SKM-1 (cell line): ENCODE measurements at regions not wholly inside any gene's neighbourhood (a gene's known extent, or its start where the extent isn't known, plus 50 kb on each side); places are given as distances from the start of the nearest gene placed in this dataset.
"Not testable (repeated sequence)": the region's sequence is repeated elsewhere in the genome, so short reads cannot be mapped to it uniquely, and the experiment has no call there.

Experiments used
- DNase-seq: peaks from one replicate; lab custom pipeline; 2025; ENCODE audit not compliant: unreplicated experiment; lab: John Stamatoyannopoulos, UW

- DNase-seq: no peak
Observed at GRCh38 chr5:98518754-98519153, 254.7 kb upstream of the RGMB start.

- peak; percentile 8 for DNase-seq
Observed at GRCh38 chr5:98519571-98519970, 253.9 kb upstream of the RGMB start.

DNA sequence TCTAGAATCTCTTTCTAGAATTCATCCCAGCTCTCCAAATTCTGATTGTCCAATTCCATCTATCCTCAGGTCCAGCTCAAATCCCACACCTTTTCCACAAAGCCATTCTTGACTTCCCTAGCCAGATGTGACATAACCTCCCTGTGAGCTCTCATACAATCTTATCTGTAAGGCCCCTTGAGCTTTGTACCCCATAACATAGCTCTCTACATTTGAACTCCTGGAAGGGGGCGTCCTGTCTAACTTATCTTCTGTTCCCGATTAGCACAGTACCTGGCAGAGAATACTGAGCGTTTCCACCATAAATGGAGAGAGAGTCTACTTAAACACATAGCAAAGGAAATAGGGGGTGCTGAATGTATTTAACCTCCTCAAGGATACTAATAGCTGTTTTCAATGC is 251.6 kb upstream of the RGMB start:
- DNase-seq: no peak

DNA sequence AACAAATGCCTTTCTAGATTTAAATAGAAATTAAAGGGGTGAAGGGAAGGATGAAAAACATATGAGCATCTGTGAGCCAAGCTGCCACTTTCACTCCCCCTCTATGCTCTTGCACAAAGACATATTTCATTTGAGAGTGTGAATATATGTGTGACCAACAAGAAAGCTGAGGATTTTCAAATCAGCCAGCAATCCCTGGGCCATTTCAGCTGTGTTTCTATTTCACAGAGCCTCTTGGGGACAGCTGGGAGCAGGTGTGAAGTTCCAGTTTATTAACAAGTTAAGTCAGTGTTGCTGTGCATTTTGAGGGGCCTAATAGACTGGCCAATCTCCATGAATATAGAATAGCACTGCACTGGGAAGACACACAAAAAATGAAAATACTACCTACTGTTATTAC is 248.7 kb upstream of the RGMB start:
- no peak for DNase-seq

GRCh38 chr5:98527846-98528245 is 245.6 kb upstream of the RGMB start:
- no peak for DNase-seq

- DNase-seq: no peak
Observed at GRCh38 chr5:98529321-98529720, 244.1 kb upstream of the RGMB start.

GRCh38 chr5:98530224-98530623 is 243.2 kb upstream of the RGMB start:
- DNase-seq: no peak

- DNase-seq: no peak
Observed at GRCh38 chr5:98535901-98536300, 237.6 kb upstream of the RGMB start.

- no peak for DNase-seq
Observed at GRCh38 chr5:98540056-98540455, 233.4 kb upstream of the RGMB start.

- DNase-seq: no peak
Observed at GRCh38 chr5:98541641-98542040, 231.8 kb upstream of the RGMB start.

GRCh38 chr5:98543490-98543889 is 230.0 kb upstream of the RGMB start:
- no peak for DNase-seq

DNA sequence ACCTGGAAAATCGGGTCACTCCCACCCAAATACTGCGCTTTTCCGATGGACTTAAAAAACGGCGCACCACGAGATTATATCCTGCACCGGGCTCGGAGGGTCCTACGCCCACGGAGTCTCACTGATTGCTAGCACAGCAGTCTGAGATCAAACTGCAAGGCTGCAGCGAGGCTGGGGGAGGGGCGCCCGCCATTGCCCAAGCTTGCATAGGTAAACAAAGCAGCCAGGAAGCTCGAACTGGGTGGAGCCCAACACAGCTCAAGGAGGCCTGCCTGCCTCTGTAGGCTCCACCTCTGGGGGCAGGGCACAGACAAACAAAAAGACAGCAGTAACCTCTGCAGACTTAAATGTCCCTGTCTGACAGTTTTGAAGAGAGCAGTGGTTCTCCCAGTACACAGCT is 226.5 kb upstream of the RGMB start:
- not testable (repeated sequence) for DNase-seq

- DNase-seq: no peak
Observed at GRCh38 chr5:98556712-98557111, 216.8 kb upstream of the RGMB start.

DNA sequence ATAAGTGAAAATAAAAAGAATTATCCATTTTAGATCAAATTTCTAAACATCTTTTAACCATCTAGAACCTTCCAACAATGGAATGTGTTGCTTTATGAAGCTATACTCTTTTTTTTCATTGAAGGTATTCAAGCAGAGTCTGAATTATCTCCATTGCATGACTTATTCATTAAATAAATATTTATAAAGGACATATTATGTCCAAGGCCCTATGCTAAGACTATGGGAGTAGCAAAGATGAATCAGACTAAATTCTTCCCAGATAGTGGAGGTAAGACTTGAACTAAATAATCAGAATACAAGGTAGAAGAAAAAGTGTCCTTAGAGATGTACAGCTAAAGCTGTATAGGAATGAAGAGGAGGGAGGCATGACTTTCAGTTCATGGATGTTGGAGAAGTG is 215.5 kb upstream of the RGMB start:
- no peak for DNase-seq

DNA sequence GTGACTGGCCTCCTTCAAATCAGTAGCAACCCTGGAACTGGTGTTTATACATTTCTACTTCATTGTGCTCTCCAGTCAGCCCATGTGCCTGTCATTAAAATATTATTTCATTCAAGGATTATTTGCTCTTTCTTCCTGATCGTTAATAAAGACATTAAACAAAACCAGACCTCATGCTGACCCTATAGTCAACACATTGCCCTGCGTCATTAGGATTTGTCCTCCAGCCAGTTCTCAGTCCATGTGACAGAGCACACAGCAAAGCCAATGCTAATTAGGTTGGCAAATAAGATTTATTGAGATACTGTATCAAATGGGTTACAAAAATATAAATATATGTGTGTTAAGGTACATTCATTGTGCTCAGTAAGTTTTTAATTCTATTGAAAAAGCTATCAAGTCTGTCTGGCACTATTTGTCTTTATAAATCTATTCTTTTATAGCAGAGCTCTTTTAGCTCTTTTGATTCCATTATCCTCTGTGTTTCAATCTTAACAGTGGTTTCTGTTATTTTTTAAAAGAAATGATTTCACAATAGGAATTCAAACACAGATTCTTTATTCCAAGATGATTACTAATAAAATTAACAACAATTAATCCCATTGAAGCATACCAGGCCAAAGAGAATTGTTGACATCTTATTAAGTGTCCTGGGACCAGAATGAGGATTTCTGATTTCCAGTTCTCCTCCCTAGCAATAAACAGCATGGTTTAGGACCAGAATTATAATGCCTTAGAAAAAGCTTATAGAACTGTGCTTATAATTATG is 209.4 kb upstream of the RGMB start:
- DNase-seq: no peak

GRCh38 chr5:98564836-98565235 is 208.6 kb upstream of the RGMB start:
- no peak for DNase-seq

DNA sequence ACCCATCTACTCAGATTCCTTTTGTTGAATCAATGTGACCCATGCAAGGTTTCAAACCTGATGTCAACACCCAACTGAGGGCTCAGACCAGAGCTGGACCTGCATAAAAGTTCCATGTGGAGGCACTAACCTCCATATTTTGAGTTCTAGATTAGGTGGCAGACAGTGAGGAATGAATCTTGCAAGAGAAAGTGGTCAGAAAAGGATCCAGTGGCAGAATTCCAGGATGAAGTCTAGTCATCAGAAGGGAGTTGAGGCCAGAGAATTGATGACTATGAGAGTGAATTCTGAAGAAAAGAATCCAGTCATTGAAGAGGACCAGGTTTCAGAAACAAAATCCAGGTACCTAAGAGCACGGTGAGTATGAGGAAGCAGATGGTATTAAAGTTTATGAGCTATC is 205.1 kb upstream of the RGMB start:
- DNase-seq: no peak

- no peak for DNase-seq
Observed at GRCh38 chr5:98569288-98569687, 204.2 kb upstream of the RGMB start.

GRCh38 chr5:98570010-98570409 is 203.5 kb upstream of the RGMB start:
- DNase-seq: no peak

- no peak for DNase-seq
Observed at GRCh38 chr5:98570661-98571191, 202.7 kb upstream of the RGMB start.

GRCh38 chr5:98573834-98574320 is 199.6 kb upstream of the RGMB start:
- no peak for DNase-seq

- DNase-seq: no peak
Observed at GRCh38 chr5:98576275-98576674, 197.2 kb upstream of the RGMB start.

- no peak for DNase-seq
Observed at GRCh38 chr5:98578438-98578837, 195.0 kb upstream of the RGMB start.
